Spinal cord (tissue), 9 donors: ENCODE measurements at regions not wholly inside any gene's neighbourhood (a gene's known extent, or its start where the extent isn't known, plus 50 kb on each side); places are given as distances from the start of the nearest gene placed in this dataset.

ENCODE experiments used
- DNase-seq, 6 donors: peaks; one replicate each; pipeline versions ENCODE4 v3.0.0 to v3.0.0-alpha.2; 2013 to 2015; ENCODE audit warnings: low spot score in 6 of 6, low read depth in 4 of 6
- H3K27ac ChIP-seq: one replicate; pipeline ENCODE4 v1.5.1; 2013; ENCODE audit warnings: low read depth, low read length, control low read depth
- H3K27me3 ChIP-seq: one replicate; pipeline ENCODE4 v1.6.1; 2013; ENCODE audit warnings: low read length; ENCODE audit not compliant: control insufficient read depth, insufficient read depth
- H3K36me3 ChIP-seq: one replicate; pipeline ENCODE4 v1.6.1; 2013; ENCODE audit warnings: low read length; ENCODE audit not compliant: control insufficient read depth, insufficient read depth
- H3K4me1 ChIP-seq: one replicate; pipeline ENCODE4 v1.6.1; 2013; ENCODE audit warnings: low read length; ENCODE audit not compliant: control insufficient read depth, insufficient read depth
- H3K4me3 ChIP-seq: one replicate; pipeline ENCODE4 v1.5.1; 2013; ENCODE audit warnings: low read depth, low read length, control low read depth
- H3K9me3 ChIP-seq: one replicate; pipeline ENCODE4 v1.6.1; 2013; ENCODE audit warnings: low read length; ENCODE audit not compliant: control insufficient read depth, insufficient read depth
- WGBS: methylation state at CpG from one replicate; pipeline ENCODE4 v1.1.5; 2013; ENCODE audit warnings: missing lambda C conversion rate; ENCODE audit not compliant: insufficient coverage; 5-methylcytosine and 5-hydroxymethylcytosine counted together
- donor health status: healthy.

- Histone ChIP-seq H3K27ac (no peak overlapping the region), H3K27me3 (no peaks in the 10 kb centered on the region), H3K4me3 (no peak overlapping the region), H3K9me3 (no peaks in the 10 kb centered on the region), H3K36me3 (no peaks in the 10 kb centered on the region), H3K4me1 (no peaks in the 10 kb centered on the region)
- WGBS: 60% methylated on average over 15 of the region's 15 CpGs
- DNase-seq: no peak
Observed at GRCh38 chr19:33938821-33939220, 142.2 kb downstream of the KCTD15 start.

DNA sequence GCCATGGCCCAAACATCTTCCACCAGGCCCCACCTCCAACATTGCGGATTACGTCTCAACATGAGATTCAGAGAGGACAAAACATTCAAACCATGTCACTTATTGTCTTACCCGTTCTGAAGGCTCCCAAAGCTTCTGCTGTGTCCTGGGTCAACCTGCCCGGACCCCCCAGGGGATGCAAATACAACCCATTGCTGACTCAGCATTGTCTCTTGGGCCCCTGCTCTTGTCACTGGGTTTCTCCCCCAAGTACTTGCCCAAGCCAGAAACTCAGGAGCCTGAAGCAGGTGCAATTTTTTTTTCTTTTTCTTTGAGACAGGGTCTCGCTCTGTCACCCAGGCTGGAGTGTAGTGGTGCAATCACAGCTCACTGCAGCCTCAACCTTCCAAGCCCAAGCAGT is 144.5 kb downstream of the KCTD15 start:
- H3K4me1 ChIP-seq: no peaks in the 10 kb centered on the region
- WGBS: 87% methylated on average over 5 of the region's 5 CpGs
- no peaks in the 10 kb centered on the region for H3K9me3 ChIP-seq
- no peak overlapping the region for H3K27ac ChIP-seq
- no peaks in the 10 kb centered on the region for H3K27me3 ChIP-seq
- no peak overlapping the region for H3K4me3 ChIP-seq
- no peak for DNase-seq
- H3K36me3 ChIP-seq: no peaks in the 10 kb centered on the region

GRCh38 chr19:33946535-33947264 is 150.0 kb downstream of the KCTD15 start:
- H3K27ac ChIP-seq: no peak overlapping the region
- no peaks in the 10 kb centered on the region for H3K4me1 ChIP-seq
- no peak overlapping the region for H3K4me3 ChIP-seq
- WGBS: no CpG with 5 or more reads among the region's 6 CpGs
- no peaks in the 10 kb centered on the region for H3K27me3 ChIP-seq
- no peaks in the 10 kb centered on the region for H3K36me3 ChIP-seq
- no peaks in the 10 kb centered on the region for H3K9me3 ChIP-seq
- no peak for DNase-seq

DNA sequence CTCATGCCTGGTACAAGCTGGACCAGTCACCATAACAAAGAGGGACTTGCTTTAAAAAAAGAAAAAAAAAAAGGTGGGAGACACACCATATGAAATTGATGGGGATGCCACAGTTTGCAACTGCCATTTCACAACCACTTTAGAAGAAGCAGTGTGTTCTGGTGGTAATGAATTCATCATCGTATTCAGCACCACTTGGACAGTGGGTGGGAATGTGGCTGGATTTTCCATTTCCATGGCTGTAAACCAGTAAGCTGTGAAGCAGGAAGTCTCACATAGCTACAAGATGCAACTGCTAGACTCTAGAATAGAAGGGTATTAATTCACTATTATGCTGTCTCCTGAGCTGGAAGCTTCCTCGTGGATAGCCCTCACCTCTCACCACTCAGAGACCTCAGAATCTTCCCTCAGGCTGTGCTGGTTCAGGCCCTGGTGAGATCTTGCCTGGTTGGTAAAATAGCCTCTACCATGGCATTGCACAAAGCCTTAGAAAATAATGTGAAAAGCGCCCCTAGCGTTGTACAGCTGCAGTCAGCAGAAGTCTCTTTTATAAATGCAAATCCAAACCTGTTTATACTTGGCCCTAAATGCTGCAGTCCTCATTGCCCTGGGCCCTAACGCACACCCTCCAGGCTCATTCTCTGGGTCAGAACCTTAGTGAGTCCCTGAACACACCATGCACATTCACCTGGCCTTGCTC is 150.7 kb downstream of the KCTD15 start:
- Histone ChIP-seq H3K4me3 (no peak overlapping the region), H3K4me1 (no peaks in the 10 kb centered on the region), H3K27me3 (no peaks in the 10 kb centered on the region), H3K36me3 (no peaks in the 10 kb centered on the region), H3K27ac (no peak overlapping the region), H3K9me3 (no peaks in the 10 kb centered on the region)
- WGBS: 63% methylated on average over 3 of the region's 5 CpGs
- DNase-seq: peak in 2 of 6 donors; percentile 23 to 54

DNA sequence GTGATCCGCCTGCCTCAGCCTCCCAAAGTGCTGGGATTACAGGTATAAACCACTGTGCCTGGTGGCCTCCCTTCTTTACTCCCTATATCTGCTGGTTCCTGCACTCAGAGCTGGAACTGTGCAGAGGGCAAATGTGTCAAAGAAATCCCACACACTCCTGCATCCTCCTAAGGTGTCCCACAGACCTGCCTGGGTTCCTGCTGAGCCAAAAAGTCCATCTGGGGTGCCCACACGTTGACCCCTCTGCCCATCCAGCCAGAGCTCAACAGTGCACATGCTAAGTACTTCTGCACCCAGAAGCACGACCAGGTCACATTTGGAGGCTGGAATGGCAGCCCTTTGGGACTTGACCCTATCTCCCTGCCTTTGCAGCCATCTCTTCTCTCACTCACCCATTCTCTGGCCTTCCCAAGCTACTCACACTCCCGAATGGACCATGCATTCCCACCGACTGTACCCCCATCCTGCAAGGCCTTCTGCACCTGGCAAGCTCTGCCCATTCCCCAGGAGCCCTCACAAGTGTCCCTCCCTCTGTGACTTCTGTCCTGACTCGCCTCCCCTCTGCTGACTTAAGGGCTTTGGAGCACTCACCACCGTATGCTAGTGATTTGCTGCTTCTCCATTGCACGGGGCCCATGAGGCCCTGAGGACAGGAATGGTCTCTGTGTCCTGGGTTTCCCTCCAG is 152.1 kb downstream of the KCTD15 start:
- Histone ChIP-seq H3K36me3 (no peaks in the 10 kb centered on the region), H3K4me3 (no peak overlapping the region), H3K27me3 (no peaks in the 10 kb centered on the region), H3K27ac (no peak overlapping the region), H3K4me1 (peaks cover 3% of the 10 kb centered on the region), H3K9me3 (no peaks in the 10 kb centered on the region)
- no peak for DNase-seq
- 84% methylated on average over 8 of the region's 8 CpGs for WGBS

DNA sequence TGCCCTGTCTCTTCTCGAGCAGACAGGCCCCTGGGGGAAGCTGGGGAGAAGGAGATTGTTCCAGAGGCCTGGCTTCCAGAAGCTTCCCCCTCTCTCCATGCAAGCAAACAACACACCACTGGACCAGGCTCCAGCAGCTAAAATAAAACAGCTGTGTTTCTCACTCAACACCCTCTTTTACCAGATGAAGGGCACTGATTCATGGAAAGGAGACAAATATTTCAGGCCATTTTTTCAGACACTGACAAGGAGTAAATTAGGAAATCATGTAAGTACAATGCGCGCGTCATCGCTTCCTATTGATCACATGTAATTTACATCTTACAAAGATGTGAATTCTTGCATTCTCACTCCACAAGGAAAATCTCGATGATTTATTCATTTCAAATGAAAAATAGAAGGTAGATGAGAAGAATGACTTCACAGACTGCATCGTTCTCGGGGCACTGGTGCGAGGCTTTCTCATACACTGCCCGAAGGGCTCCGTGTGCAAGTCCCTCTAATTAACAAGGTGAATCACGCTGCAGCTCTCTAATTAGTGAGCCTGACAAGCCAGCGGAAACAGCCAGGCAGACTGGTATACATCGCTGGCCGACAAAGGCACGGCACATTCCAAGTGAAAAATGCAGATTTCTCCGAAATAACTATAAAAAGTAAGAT is 153.6 kb downstream of the KCTD15 start:
- H3K4me3 ChIP-seq: no peak overlapping the region
- no peaks in the 10 kb centered on the region for H3K27me3 ChIP-seq
- no peaks in the 10 kb centered on the region for H3K36me3 ChIP-seq
- peaks cover 3% of the 10 kb centered on the region for H3K4me1 ChIP-seq
- 76% methylated on average over 10 of the region's 17 CpGs for WGBS
- peak in 2 of 6 donors; percentile 42 to 75 for DNase-seq
- H3K9me3 ChIP-seq: no peaks in the 10 kb centered on the region
- no peak overlapping the region for H3K27ac ChIP-seq

DNA sequence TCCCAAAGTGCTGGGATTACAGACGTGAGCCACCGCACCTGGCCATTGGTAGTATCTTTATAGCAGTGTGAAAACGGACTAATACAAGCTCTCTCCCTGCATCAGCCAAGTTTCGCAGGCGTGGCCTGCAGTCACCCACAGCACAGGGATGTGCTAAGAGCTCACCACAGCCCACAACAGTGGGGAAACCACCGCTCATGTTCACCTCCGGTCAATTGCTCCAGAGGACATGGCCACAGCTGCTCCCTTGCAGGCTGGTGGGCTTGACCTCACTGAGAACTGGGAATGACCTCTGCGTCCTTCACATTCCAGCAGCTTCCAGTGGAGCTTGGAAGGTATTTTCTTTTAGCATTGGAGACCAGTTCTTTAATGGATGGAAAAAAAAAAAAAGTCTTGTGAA is 156.4 kb downstream of the KCTD15 start:
- WGBS: 90% methylated on average over 6 of the region's 8 CpGs
- H3K4me1 ChIP-seq: peaks cover 3% of the 10 kb centered on the region
- no peaks in the 10 kb centered on the region for H3K9me3 ChIP-seq
- H3K4me3 ChIP-seq: no peak overlapping the region
- H3K27ac ChIP-seq: no peak overlapping the region
- no peak for DNase-seq
- H3K27me3 ChIP-seq: no peaks in the 10 kb centered on the region
- H3K36me3 ChIP-seq: no peaks in the 10 kb centered on the region

DNA sequence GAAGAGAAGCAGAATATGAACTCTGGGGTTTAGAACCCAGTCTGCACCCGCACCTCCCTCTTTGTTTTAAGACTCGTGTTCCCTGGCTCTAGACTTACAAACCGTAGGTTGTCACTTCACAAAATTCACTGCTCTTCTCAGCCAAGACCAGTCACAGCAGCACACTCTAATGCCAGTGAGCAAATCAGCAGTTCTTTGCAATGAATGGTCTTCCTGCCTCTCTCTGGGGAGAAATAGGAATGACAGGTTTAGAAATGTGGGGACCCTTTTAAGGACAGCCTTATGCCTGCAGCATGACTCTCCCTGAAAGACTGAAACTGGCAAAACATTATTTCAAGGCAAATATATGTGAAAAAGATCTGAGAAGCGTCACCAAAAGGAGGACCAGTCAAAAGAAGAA is 156.9 kb downstream of the KCTD15 start:
- Histone ChIP-seq H3K27ac (no peak overlapping the region), H3K36me3 (no peaks in the 10 kb centered on the region), H3K27me3 (no peaks in the 10 kb centered on the region), H3K4me3 (no peak overlapping the region), H3K4me1 (peaks cover 3% of the 10 kb centered on the region), H3K9me3 (no peaks in the 10 kb centered on the region)
- peak in 2 of 6 donors; percentile 25 to 47 for DNase-seq
- 89% methylated on average over 1 of the region's 4 CpGs for WGBS

DNA sequence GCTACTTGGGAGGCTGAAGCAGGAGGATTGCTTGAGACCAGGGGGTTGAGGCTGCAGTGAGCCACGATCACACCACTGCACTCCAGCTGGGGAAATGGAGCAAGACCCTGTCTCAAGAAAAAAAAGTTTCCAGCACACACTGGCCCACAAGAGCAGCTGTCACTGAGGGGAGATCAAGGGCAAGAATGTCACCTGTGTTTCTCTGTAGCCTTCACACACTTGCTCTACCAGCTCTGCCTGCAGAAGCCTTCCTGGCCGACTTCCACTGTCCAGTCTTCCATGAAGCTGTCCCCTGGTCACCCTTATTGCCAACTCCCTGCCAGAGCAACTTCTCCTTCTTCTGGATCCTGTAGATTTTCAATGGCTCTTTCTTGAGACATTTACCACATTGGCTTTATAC is 158.0 kb downstream of the KCTD15 start:
- Histone ChIP-seq H3K27me3 (no peaks in the 10 kb centered on the region), H3K36me3 (no peaks in the 10 kb centered on the region), H3K27ac (no peak overlapping the region), H3K4me1 (peaks cover 3% of the 10 kb centered on the region), H3K4me3 (no peak overlapping the region), H3K9me3 (no peaks in the 10 kb centered on the region)
- WGBS: 96% methylated on average over 2 of the region's 2 CpGs
- no peak for DNase-seq
